OCI-LY1 (cell line): ENCODE measurements at regions not wholly inside any gene's neighbourhood (a gene's known extent, or its start where the extent isn't known, plus 50 kb on each side); places are given as distances from the start of the nearest gene placed in this dataset.

ENCODE experiments used
- H2AFZ ChIP-seq: fragments of 200-600 bp; sonication (generic), shearing (Covaris generic); 2 replicates; pipeline ENCODE4 v1.6.0; 2014; ENCODE audit warnings: antibody characterized with exemption, mild to moderate bottlenecking, low read length
- H3F3A ChIP-seq: fragments of 200-600 bp; sonication (generic), shearing (Covaris generic); 2 replicates; pipeline ENCODE4 v1.6.0; 2014; ENCODE audit warnings: mild to moderate bottlenecking, antibody characterized with exemption, low read length, moderate library complexity; ENCODE audit not compliant: insufficient read depth
- H3K27ac ChIP-seq: fragments of 200-600 bp; sonication (generic); 2 replicates; pipeline ENCODE4 v1.5.1; 2014; ENCODE audit warnings: low read length, mixed run types, mild to moderate bottlenecking, low read depth; ENCODE audit not compliant: poor library complexity, severe bottlenecking
- H3K27me3 ChIP-seq: fragments of 200-600 bp; sonication (generic); 2 replicates; pipeline ENCODE4 v1.6.0; 2014; ENCODE audit warnings: antibody characterized with exemption, mild to moderate bottlenecking, low read length, moderate library complexity; ENCODE audit not compliant: insufficient read depth
- H3K36me3 ChIP-seq: fragments of 200-600 bp; sonication (generic); 2 replicates; pipeline ENCODE4 v1.6.1; 2014; ENCODE audit warnings: mild to moderate bottlenecking, antibody characterized with exemption, low read length, moderate library complexity, mixed read lengths; ENCODE audit not compliant: insufficient read depth
- H3K4me1 ChIP-seq: fragments of 200-600 bp; sonication (generic); 2 replicates; pipeline ENCODE4 v1.5.1; 2014; ENCODE audit warnings: mild to moderate bottlenecking, low read length, moderate library complexity; ENCODE audit not compliant: insufficient read depth, severe bottlenecking
- H3K4me2 ChIP-seq: fragments of 200-600 bp; sonication (generic), shearing (Covaris generic); 2 replicates; pipeline ENCODE4 v1.6.1; 2014; ENCODE audit warnings: low read length
- H3K4me3 ChIP-seq: fragments of 200-600 bp; sonication (generic); 2 replicates; pipeline ENCODE4 v1.5.1; 2014; ENCODE audit warnings: low read length, low read depth, mild to moderate bottlenecking, mixed read lengths; ENCODE audit not compliant: poor library complexity, severe bottlenecking
- H3K79me2 ChIP-seq: fragments of 200-600 bp; shearing (Covaris generic); 2 replicates; pipeline ENCODE4 v1.6.1; 2016; ENCODE audit warnings: mixed run types, low read length, mixed read lengths; ENCODE audit not compliant: insufficient read depth
- H3K9ac ChIP-seq: fragments of 200-600 bp; sonication (generic), shearing (Covaris generic); 2 replicates; pipeline ENCODE4 v1.6.1; 2014; ENCODE audit warnings: mild to moderate bottlenecking, low read length, mixed read lengths
- H3K9me2 ChIP-seq: fragments of 200-600 bp; sonication (generic), shearing (Covaris generic); 2 replicates; pipeline ENCODE4 v1.6.1; 2014; ENCODE audit warnings: low read depth, mild to moderate bottlenecking, low read length, mixed read lengths
- H3K9me3 ChIP-seq: fragments of 200-600 bp; shearing (Covaris generic); 2 replicates; pipeline ENCODE4 v1.6.1; 2014; ENCODE audit warnings: low read length, mixed read lengths
- H4K20me1 ChIP-seq: fragments of 200-600 bp; sonication (generic), shearing (Covaris generic); 2 replicates; pipeline ENCODE4 v1.6.0; 2016; ENCODE audit warnings: mild to moderate bottlenecking, low read length; ENCODE audit not compliant: insufficient read depth
- EZH2 ChIP-seq: fragments of 200-600 bp; sonication (generic), shearing (Covaris generic); IDR thresholded peaks from 2 replicates; pipeline ENCODE4 v1.8.0; 2017; ENCODE audit warnings: borderline replicate concordance, mixed run types, mild to moderate bottlenecking, antibody characterized with exemption, low read length, moderate library complexity, mixed read lengths
- TF ChIP-seq, protein P1 (sequence below): fragments of 200-600 bp; sonication (generic), shearing (Covaris generic); IDR thresholded peaks from 2 replicates; pipeline ENCODE4 v1.5.1; 2017; ENCODE audit warnings: mild to moderate bottlenecking, antibody characterized with exemption, low read length, moderate library complexity, mixed read lengths

DNA sequence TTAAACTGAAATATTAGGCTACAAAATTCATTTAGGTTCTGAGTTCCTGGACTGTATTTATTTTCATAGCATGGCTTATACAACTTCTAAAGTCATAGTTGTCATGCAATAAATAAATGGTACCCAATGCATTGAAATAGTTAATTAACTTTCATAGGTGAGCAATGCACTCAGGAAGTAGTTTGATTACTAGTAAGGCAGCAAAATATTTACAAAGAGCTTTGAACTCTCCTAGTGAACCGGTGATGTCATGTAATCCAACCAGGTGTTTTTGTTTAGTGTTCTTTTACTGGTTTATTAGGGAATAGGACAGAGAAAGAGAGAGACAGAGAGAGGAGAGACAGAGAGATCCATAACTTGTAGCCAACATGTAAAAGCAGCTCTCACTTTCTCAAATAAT, 228.6 kb upstream of the CTSO start:
- Histone ChIP-seq H3K4me2 (no peak overlapping the region), H3K9me3 (no peaks in the 10 kb centered on the region), H3K4me3 (no peak overlapping the region), H2AFZ (no peak overlapping the region), H3K36me3 (no peaks in the 10 kb centered on the region), H3K9ac (no peak overlapping the region), H4K20me1 (no peaks in the 10 kb centered on the region), H3K9me2 (no peaks in the 10 kb centered on the region), H3F3A (no peaks in the 10 kb centered on the region), H3K27ac (no peak overlapping the region), H3K79me2 (no peaks in the 10 kb centered on the region), H3K4me1 (no peaks in the 10 kb centered on the region), H3K27me3 (no peaks in the 10 kb centered on the region)
- TF ChIP-seq EZH2, result no peak
- TF ChIP-seq, protein P1, sequence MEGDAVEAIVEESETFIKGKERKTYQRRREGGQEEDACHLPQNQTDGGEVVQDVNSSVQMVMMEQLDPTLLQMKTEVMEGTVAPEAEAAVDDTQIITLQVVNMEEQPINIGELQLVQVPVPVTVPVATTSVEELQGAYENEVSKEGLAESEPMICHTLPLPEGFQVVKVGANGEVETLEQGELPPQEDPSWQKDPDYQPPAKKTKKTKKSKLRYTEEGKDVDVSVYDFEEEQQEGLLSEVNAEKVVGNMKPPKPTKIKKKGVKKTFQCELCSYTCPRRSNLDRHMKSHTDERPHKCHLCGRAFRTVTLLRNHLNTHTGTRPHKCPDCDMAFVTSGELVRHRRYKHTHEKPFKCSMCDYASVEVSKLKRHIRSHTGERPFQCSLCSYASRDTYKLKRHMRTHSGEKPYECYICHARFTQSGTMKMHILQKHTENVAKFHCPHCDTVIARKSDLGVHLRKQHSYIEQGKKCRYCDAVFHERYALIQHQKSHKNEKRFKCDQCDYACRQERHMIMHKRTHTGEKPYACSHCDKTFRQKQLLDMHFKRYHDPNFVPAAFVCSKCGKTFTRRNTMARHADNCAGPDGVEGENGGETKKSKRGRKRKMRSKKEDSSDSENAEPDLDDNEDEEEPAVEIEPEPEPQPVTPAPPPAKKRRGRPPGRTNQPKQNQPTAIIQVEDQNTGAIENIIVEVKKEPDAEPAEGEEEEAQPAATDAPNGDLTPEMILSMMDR, result no peak

DNA sequence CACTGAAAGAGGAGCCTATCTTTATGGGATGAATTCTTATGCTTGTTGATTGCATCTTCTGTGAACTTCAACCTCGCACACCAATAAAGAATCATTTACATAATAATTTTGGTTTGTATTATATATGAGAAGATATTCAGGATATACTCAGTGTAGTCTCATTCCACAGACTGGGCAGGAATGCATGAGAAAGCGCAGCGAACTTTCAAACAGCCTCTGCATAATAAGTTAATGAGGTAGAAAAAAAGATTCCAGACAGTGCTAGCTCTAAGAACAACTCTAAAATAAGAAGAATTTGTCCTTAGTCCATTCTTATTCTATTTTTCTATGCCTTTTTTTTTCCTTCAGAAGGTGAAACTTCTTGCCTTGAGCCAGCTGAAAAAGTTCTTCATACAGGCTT, 224.3 kb upstream of the CTSO start:
- no peaks in the 10 kb centered on the region for H3K79me2 ChIP-seq
- H3F3A ChIP-seq, result no peaks in the 10 kb centered on the region
- H3K4me2 ChIP-seq, result no peak overlapping the region
- no peaks in the 10 kb centered on the region for H3K4me1 ChIP-seq
- no peaks in the 10 kb centered on the region for H3K36me3 ChIP-seq
- H3K27me3 ChIP-seq, result no peaks in the 10 kb centered on the region
- H3K4me3 ChIP-seq, result no peak overlapping the region
- H3K9me3 ChIP-seq, result no peaks in the 10 kb centered on the region
- H3K9me2 ChIP-seq, result no peaks in the 10 kb centered on the region
- TF ChIP-seq, protein P1, result no peak
- TF ChIP-seq EZH2, result no peak
- no peaks in the 10 kb centered on the region for H4K20me1 ChIP-seq
- H2AFZ ChIP-seq, result no peak overlapping the region
- H3K9ac ChIP-seq, result no peak overlapping the region
- H3K27ac ChIP-seq, result no peak overlapping the region

DNA sequence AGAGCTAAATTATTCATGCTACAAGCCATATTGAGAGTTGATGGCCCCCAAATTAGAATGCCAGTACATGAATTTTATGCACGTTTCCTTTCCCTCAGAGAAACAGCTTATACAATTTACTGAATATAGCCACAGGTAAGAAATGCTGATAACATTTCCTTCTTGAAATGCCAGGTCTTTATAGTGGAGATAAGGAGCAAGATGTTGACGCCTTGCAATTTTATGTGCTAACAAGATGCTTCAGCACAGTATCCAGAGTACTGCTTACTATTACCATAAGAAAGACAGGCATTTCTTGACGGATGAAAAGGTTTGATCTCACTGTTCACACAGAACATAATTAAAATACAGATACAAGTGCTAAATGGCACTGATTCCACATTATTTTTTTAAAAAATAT, 223.2 kb upstream of the CTSO start:
- no peak for TF ChIP-seq EZH2
- TF ChIP-seq, protein P1, result no peak
- H3K4me1 ChIP-seq, result no peaks in the 10 kb centered on the region
- no peaks in the 10 kb centered on the region for H3F3A ChIP-seq
- no peaks in the 10 kb centered on the region for H3K9me3 ChIP-seq
- no peak overlapping the region for H3K9ac ChIP-seq
- H3K4me3 ChIP-seq, result no peak overlapping the region
- no peaks in the 10 kb centered on the region for H4K20me1 ChIP-seq
- H3K36me3 ChIP-seq, result no peaks in the 10 kb centered on the region
- no peak overlapping the region for H2AFZ ChIP-seq
- no peaks in the 10 kb centered on the region for H3K79me2 ChIP-seq
- no peaks in the 10 kb centered on the region for H3K9me2 ChIP-seq
- H3K27ac ChIP-seq, result no peak overlapping the region
- H3K27me3 ChIP-seq, result no peaks in the 10 kb centered on the region
- H3K4me2 ChIP-seq, result no peak overlapping the region
